ENCODE measurements at regions not wholly inside any gene's neighbourhood (a gene's known extent, or its start where the extent isn't known, plus 50 kb on each side); places are given as distances from the start of the nearest gene placed in this dataset.

DNA sequence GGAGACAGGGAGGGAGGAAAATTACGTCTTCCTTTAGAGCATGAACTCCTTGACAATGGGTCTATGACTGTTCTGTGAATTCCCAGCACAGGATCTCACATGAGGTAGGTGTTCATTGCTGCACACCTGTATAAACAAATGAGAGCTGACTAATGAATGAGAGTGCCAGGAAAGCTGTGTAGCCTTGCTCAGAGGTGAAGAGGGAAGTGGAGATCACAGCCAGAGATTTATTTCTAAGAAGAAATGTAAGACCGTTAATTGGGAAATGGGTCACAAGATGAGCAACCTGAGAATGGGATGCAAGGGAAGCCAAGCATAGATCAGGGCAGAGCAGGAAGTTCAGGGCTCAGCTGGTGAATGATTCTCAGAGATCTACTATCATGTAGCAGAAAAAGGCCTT lies 295.1 kb downstream of the CDK5RAP2 start:
- Histone ChIP-seq H3K4me3 (ENCODE audit: low read depth, low read length) (no peak overlapping the region), H3K36me3 (no peaks in the 10 kb centered on the region), H3K27ac (no peak overlapping the region), H3K27me3 (ENCODE audit: insufficient read depth, low read depth, severe bottlenecking) (peaks cover 6% of the 10 kb centered on the region), H3K9me3 (ENCODE audit: severe bottlenecking) (no peaks in the 10 kb centered on the region)
- TF ChIP-seq, protein P1, sequence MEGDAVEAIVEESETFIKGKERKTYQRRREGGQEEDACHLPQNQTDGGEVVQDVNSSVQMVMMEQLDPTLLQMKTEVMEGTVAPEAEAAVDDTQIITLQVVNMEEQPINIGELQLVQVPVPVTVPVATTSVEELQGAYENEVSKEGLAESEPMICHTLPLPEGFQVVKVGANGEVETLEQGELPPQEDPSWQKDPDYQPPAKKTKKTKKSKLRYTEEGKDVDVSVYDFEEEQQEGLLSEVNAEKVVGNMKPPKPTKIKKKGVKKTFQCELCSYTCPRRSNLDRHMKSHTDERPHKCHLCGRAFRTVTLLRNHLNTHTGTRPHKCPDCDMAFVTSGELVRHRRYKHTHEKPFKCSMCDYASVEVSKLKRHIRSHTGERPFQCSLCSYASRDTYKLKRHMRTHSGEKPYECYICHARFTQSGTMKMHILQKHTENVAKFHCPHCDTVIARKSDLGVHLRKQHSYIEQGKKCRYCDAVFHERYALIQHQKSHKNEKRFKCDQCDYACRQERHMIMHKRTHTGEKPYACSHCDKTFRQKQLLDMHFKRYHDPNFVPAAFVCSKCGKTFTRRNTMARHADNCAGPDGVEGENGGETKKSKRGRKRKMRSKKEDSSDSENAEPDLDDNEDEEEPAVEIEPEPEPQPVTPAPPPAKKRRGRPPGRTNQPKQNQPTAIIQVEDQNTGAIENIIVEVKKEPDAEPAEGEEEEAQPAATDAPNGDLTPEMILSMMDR (IDR thresholded peaks at IDR 0.05; ENCODE audit: low read depth, low read length): no peak
- DNase-seq: no peak

DNA sequence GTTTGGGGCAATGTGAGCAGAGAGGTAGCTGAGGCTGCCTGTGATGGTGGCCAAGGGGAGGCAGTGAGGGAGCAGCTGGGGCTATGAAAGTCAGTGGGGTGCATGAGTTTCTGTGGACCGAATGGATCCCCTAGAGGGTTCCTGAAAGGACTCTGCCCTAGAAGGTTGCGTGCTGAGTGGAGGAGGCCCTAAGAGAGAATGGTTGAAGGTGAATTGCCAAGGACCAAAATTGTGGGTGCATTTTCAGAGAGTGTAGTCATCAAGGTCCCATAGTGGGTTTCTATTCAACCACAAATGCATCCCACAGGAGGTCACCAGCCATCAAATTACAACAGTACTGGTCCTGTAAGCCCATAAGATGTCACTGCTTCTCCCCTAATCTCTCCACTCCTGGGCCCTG lies 298.3 kb downstream of the CDK5RAP2 start:
- Histone ChIP-seq H3K9me3 (ENCODE audit: severe bottlenecking) (peaks cover 5% of the 10 kb centered on the region), H3K27ac (no peak overlapping the region), H3K4me3 (ENCODE audit: low read depth, low read length) (no peak overlapping the region), H3K27me3 (ENCODE audit: insufficient read depth, low read depth, severe bottlenecking) (peaks cover 6% of the 10 kb centered on the region), H3K36me3 (no peaks in the 10 kb centered on the region)
- no peak for DNase-seq
- TF ChIP-seq, protein P1 (IDR thresholded peaks at IDR 0.05; ENCODE audit: low read depth, low read length): no peak

DNA sequence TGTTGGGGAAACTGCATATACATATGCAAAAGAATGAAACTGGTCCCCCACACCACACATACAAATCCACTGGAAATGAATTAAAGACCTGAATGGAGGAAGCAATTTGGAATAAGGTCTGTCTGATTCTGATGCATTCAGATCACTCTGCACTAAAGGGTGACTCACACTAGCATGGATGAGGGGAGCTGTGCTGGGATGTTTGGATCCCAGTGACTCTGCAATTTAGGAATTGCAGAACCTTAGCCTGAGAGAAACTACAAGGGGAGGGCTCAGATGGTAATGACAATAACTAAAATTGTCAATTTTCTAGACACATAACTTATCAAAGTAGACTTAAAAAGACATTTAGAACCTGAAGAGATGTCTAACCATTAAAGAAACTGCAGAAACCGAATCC lies 312.0 kb downstream of the CDK5RAP2 start:
- Histone ChIP-seq H3K36me3 (no peaks in the 10 kb centered on the region), H3K27ac (no peak overlapping the region), H3K9me3 (ENCODE audit: severe bottlenecking) (peaks cover 8% of the 10 kb centered on the region), H3K27me3 (ENCODE audit: insufficient read depth, low read depth, severe bottlenecking) (no peaks in the 10 kb centered on the region), H3K4me3 (ENCODE audit: low read depth, low read length) (no peak overlapping the region)
- TF ChIP-seq, protein P1 (IDR thresholded peaks at IDR 0.05; ENCODE audit: low read depth, low read length): no peak
- DNase-seq: no peak

DNA sequence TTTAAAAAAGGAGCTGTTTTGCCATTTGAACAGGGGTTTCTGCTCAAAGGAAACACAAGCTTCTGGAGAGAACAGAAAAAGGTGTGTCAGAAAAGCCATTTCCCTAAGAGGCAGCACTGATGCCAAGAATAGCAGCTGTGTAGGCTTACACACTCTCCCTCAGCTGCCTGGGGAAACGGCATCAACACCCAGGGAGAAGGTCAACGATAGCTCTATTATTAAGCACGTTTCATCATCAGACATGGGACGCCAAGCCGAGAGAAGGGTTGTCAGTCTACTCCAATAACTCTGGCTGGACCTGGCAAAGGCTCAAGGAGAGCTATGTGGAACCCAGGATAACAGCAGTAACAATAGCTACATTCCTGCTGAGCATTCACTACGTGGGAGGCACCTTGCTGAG lies 314.2 kb downstream of the CDK5RAP2 start:
- no peak overlapping the region for H3K4me3 ChIP-seq (ENCODE audit: low read depth, low read length)
- no peaks in the 10 kb centered on the region for H3K27me3 ChIP-seq (ENCODE audit: insufficient read depth, low read depth, severe bottlenecking)
- no peak for DNase-seq
- no peak overlapping the region for H3K27ac ChIP-seq
- H3K9me3 ChIP-seq (ENCODE audit: severe bottlenecking): peaks cover 5% of the 10 kb centered on the region
- TF ChIP-seq, protein P1 (IDR thresholded peaks at IDR 0.05; ENCODE audit: low read depth, low read length): no peak
- no peaks in the 10 kb centered on the region for H3K36me3 ChIP-seq

DNA sequence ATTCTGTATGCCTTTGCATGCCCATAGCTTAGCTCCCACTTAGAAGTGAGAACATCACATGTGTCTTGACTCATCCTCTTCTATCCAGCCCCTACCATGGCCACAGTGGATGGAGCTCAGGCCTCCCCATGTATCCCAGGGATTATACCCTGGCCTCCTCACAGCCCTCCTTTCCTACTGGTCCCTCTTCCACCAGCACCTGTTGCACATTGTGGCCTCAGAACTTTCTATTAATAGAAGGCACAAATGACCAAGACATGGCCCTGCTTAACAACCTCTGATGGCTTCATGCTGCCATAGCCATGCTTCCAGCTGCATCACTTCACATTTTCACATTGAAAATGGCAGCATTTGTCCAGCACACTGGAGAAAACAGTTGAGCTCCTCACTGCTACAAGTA lies 315.4 kb downstream of the CDK5RAP2 start:
- no peak for DNase-seq
- H3K27ac ChIP-seq: no peak overlapping the region
- no peaks in the 10 kb centered on the region for H3K9me3 ChIP-seq (ENCODE audit: severe bottlenecking)
- no peak overlapping the region for H3K4me3 ChIP-seq (ENCODE audit: low read depth, low read length)
- no peaks in the 10 kb centered on the region for H3K27me3 ChIP-seq (ENCODE audit: insufficient read depth, low read depth, severe bottlenecking)
- H3K36me3 ChIP-seq: no peaks in the 10 kb centered on the region
- TF ChIP-seq, protein P1 (IDR thresholded peaks at IDR 0.05; ENCODE audit: low read depth, low read length): no peak

DNA sequence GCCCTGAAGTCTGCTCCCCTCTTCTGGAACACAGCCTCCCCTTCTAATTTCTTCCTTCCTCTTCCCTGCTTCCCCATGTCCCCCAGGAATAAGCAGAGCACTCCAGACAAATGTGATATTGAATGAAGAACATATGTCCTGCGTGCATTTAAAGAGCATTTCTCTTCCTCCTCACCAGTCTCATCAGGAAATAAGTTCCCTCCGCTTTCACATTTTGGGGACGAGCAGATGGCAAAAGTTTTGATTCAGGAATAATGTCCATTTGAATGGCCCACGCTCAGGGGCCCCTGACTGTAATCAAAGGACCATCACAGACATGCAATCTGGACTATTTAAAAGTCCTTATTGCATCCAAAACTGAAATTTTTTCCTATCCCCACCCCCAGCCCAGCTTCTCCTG lies 316.1 kb downstream of the CDK5RAP2 start:
- H3K27me3 ChIP-seq (ENCODE audit: insufficient read depth, low read depth, severe bottlenecking): no peaks in the 10 kb centered on the region
- H3K4me3 ChIP-seq (ENCODE audit: low read depth, low read length): no peak overlapping the region
- H3K27ac ChIP-seq: no peak overlapping the region
- no peak for DNase-seq
- H3K36me3 ChIP-seq: no peaks in the 10 kb centered on the region
- TF ChIP-seq, protein P1 (IDR thresholded peaks at IDR 0.05; ENCODE audit: low read depth, low read length): no peak
- no peaks in the 10 kb centered on the region for H3K9me3 ChIP-seq (ENCODE audit: severe bottlenecking)
